Erythroblast (primary cell): ENCODE measurements at regions not wholly inside any gene's neighbourhood (a gene's known extent, or its start where the extent isn't known, plus 50 kb on each side); places are given as distances from the start of the nearest gene placed in this dataset.

Source experiments
- GATA1 ChIP-seq: IDR thresholded peaks from 2 replicates; pipeline ENCODE4 v1.6.1; 2011; ENCODE audit warnings: low read depth, mild to moderate bottlenecking, control low read depth, low read length, moderate library complexity
- POLR2A ChIP-seq: IDR thresholded peaks from 2 replicates; pipeline ENCODE4 v1.6.1; 2011; ENCODE audit warnings: mild to moderate bottlenecking, low read length

GRCh38 chr13:104057861-104058260 is 991.6 kb upstream of the SLC10A2 start:
- TF ChIP-seq POLR2A, result no peak
- TF ChIP-seq GATA1, result no peak
